NCI-H1048 (cell line): ENCODE measurements at regions not wholly inside any gene's neighbourhood (a gene's known extent, or its start where the extent isn't known, plus 50 kb on each side); places are given as distances from the start of the nearest gene placed in this dataset.

Experiments
- DNase-seq: peaks from one replicate; lab custom pipeline; 2025; lab: John Stamatoyannopoulos, UW

- no peak for DNase-seq
These were observed 627.5 kb downstream of the BUD13 start for GRCh38 chr11:116145187-116145865.

- no peak for DNase-seq
These were observed 628.3 kb downstream of the BUD13 start for GRCh38 chr11:116144387-116144958.

- DNase-seq: no peak
These were observed 634.1 kb upstream of the CADM1 start for GRCh38 chr11:116138280-116138679.

GRCh38 chr11:116137753-116138152 is 633.5 kb upstream of the CADM1 start:
- DNase-seq: no peak

GRCh38 chr11:116136987-116137674 is 632.9 kb upstream of the CADM1 start:
- DNase-seq: no peak

- DNase-seq: no peak
These were observed 631.7 kb upstream of the CADM1 start for GRCh38 chr11:116135891-116136290.

GRCh38 chr11:116134450-116134849 is 630.2 kb upstream of the CADM1 start:
- DNase-seq: no peak

GRCh38 chr11:116132273-116132978 is 628.2 kb upstream of the CADM1 start:
- no peak for DNase-seq

GRCh38 chr11:116130122-116130521 is 625.9 kb upstream of the CADM1 start:
- no peak for DNase-seq

GRCh38 chr11:116129456-116129855 is 625.2 kb upstream of the CADM1 start:
- no peak for DNase-seq

GRCh38 chr11:116126562-116126961 is 622.3 kb upstream of the CADM1 start:
- DNase-seq: no peak

- no peak for DNase-seq
These were observed 620.9 kb upstream of the CADM1 start for GRCh38 chr11:116124922-116125714.

- no peak for DNase-seq
These were observed 619.5 kb upstream of the CADM1 start for GRCh38 chr11:116123739-116124138.

- no peak for DNase-seq
These were observed 618.7 kb upstream of the CADM1 start for GRCh38 chr11:116122697-116123472.

GRCh38 chr11:116119158-116119557 is 614.9 kb upstream of the CADM1 start:
- DNase-seq: no peak

GRCh38 chr11:116118138-116118470 is 613.9 kb upstream of the CADM1 start:
- no peak for DNase-seq

- no peak for DNase-seq
These were observed 613.3 kb upstream of the CADM1 start for GRCh38 chr11:116117331-116118137.

GRCh38 chr11:116115801-116116200 is 611.6 kb upstream of the CADM1 start:
- DNase-seq: no peak

- no peak for DNase-seq
These were observed 610.0 kb upstream of the CADM1 start for GRCh38 chr11:116114198-116114651.
